Lung (tissue), 11 donors: ENCODE measurements at regions not wholly inside any gene's neighbourhood (a gene's known extent, or its start where the extent isn't known, plus 50 kb on each side); places are given as distances from the start of the nearest gene placed in this dataset.
"Not testable (repeated sequence)": the region's sequence is repeated elsewhere in the genome, so short reads cannot be mapped to it uniquely, and the experiment has no call there.

ENCODE experiments used
- ATAC-seq: fragments of 200-7000 bp; cut with Tn5 transposase; one replicate; pipeline ENCODE4 v1.9.1; 2020; ENCODE audit warnings: moderate number of reproducible peaks; ENCODE audit not compliant: insufficient read depth, low FRiP score
- DNase-seq, 3 donors: peaks; one replicate each; pipeline ENCODE4 v3.0.0-alpha.2; 2013 to 2017
- H3K27ac ChIP-seq, 2 donors: one replicate each; pipeline ENCODE4 v1.5.1; 2013; ENCODE audit warnings: mild to moderate bottlenecking in 2 of 2, moderate library complexity in 2 of 2, control low read depth in 1 of 2, inconsistent platforms in 1 of 2, low read depth in 1 of 2, low read length in 1 of 2
- H3K27me3 ChIP-seq, 3 donors: one replicate each; pipeline ENCODE4 v1.5.1; 2013; ENCODE audit warnings: low read length in 2 of 3; ENCODE audit not compliant: control insufficient read depth in 3 of 3, insufficient read depth in 3 of 3
- H3K36me3 ChIP-seq, 4 donors: one replicate each; pipeline ENCODE4 v1.5.1; 2013; ENCODE audit warnings: low read length in 4 of 4, mild to moderate bottlenecking in 1 of 4, moderate library complexity in 1 of 4; ENCODE audit not compliant: control insufficient read depth in 4 of 4, insufficient read depth in 4 of 4
- H3K4me1 ChIP-seq, 5 donors: one replicate each; pipeline ENCODE4 v1.5.1; 2013; ENCODE audit warnings: low read length in 5 of 5, mild to moderate bottlenecking in 2 of 5, moderate library complexity in 1 of 5; ENCODE audit not compliant: control insufficient read depth in 5 of 5, insufficient read depth in 5 of 5
- H3K4me3 ChIP-seq: one replicate; pipeline ENCODE4 v1.5.1; 2013; ENCODE audit warnings: mild to moderate bottlenecking, control low read depth, moderate library complexity
- H3K9ac ChIP-seq, 2 donors: one replicate each; pipeline ENCODE4 v1.5.1; 2013; ENCODE audit warnings: low read length in 2 of 2, control low read depth in 1 of 2; ENCODE audit not compliant: insufficient read depth in 1 of 2
- H3K9me3 ChIP-seq, 4 donors: one replicate each; pipeline ENCODE4 v1.5.1; 2013; ENCODE audit warnings: low read length in 3 of 4, mild to moderate bottlenecking in 1 of 4, moderate library complexity in 1 of 4; ENCODE audit not compliant: control insufficient read depth in 4 of 4, insufficient read depth in 3 of 4
- WGBS, 2 donors: extraction: QIAGEN DNeasy Blood & Tissue Kit; methylation state at CpG; one replicate each; pipeline ENCODE4 v1.1.7; 2013; 5-methylcytosine and 5-hydroxymethylcytosine counted together
- TF ChIP-seq, protein P1 (sequence below): IDR thresholded peaks from 2 replicates; pipeline ENCODE4 v1.5.1; 2012; ENCODE audit warnings: mild to moderate bottlenecking; ENCODE audit errors: control extremely low read depth, extremely low read depth
- donor health status: control.
- donor health status: control.
- donor health status: Bipolar disorder and iron deficiency.
- donor health status: healthy.
- donor health status: DM: yes; HTN: yes; CAD: no.

DNA sequence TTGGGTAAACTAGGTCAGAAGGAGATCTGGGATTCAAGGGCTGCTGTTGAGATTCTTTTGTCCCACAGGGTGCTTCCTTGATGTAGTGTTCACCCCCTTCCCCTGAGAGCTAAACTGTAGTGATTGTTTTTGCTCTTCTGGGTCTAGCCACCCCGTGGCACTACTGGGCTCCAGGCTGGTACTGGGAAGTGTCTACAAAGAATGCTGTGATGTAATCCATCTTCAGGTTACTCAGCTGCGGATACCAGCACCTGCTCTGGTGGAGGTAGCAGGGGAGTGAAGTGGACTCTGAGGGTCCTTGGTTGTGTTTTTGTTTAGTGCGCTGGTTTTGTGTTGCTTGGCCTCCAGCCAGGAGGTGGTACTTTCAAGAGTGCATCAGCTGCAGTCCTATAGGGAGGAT is 365.5 kb downstream of the ZNF674 start:
- Histone ChIP-seq H3K36me3 (no peaks in the 10 kb centered on the region), H3K27ac (no peak overlapping the region), H3K9ac (no peak overlapping the region), H3K27me3 (no peaks in the 10 kb centered on the region), H3K9me3 (peaks cover 0 to 1% (median 0%) of the 10 kb centered on the region in 4 donors), H3K4me3 (no peak overlapping the region), H3K4me1 (no peaks in the 10 kb centered on the region)
- no peak for ATAC-seq
- DNase-seq: peak in 2 of 3 donors; percentile 12 to 14
- TF ChIP-seq, protein P1, sequence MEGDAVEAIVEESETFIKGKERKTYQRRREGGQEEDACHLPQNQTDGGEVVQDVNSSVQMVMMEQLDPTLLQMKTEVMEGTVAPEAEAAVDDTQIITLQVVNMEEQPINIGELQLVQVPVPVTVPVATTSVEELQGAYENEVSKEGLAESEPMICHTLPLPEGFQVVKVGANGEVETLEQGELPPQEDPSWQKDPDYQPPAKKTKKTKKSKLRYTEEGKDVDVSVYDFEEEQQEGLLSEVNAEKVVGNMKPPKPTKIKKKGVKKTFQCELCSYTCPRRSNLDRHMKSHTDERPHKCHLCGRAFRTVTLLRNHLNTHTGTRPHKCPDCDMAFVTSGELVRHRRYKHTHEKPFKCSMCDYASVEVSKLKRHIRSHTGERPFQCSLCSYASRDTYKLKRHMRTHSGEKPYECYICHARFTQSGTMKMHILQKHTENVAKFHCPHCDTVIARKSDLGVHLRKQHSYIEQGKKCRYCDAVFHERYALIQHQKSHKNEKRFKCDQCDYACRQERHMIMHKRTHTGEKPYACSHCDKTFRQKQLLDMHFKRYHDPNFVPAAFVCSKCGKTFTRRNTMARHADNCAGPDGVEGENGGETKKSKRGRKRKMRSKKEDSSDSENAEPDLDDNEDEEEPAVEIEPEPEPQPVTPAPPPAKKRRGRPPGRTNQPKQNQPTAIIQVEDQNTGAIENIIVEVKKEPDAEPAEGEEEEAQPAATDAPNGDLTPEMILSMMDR: no peak
- 61 to 66% methylated on average over 3 of the region's 3 CpGs for WGBS, 2 donors

GRCh38 chrX:46178763-46179162 is 366.5 kb downstream of the ZNF674 start:
- H3K27ac ChIP-seq: no peak overlapping the region
- no peaks in the 10 kb centered on the region for H3K4me1 ChIP-seq
- DNase-seq (no peak), ATAC-seq (no peak)
- no peak overlapping the region for H3K9ac ChIP-seq
- 36 to 43% methylated on average over 1 of the region's 1 CpG for WGBS, 2 donors
- H3K36me3 ChIP-seq: no peaks in the 10 kb centered on the region
- TF ChIP-seq, protein P1: no peak
- H3K9me3 ChIP-seq: peaks cover 0 to 1% (median 0%) of the 10 kb centered on the region in 4 donors
- no peaks in the 10 kb centered on the region for H3K27me3 ChIP-seq
- H3K4me3 ChIP-seq: no peak overlapping the region

DNA sequence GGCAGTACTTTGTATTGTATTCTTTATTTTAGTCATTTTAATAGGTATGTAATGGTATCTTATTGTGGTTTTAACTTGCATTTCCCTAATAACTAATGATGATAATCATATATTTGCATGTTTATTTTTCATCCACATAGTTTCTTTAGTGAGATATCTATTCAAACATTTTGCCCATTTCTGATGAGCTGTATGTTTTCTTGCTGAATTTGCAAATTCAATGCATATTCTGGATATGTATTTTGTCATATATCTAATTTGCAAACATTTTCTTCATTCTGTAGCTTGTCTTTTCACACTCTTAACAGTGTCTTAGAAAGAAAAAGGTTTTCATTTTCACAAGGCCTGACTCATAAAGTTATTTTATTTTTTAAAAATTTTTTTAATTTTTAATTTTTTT is 372.1 kb downstream of the ZNF674 start:
- ATAC-seq (no peak), DNase-seq (no peak)
- Histone ChIP-seq H3K4me1 (peaks cover 0 to 3% (median 0%) of the 10 kb centered on the region in 5 donors), H3K27ac (no peak overlapping the region), H3K9me3 (peaks cover 0 to 2% (median 0%) of the 10 kb centered on the region in 4 donors), H3K9ac (no peak overlapping the region), H3K4me3 (no peak overlapping the region), H3K27me3 (peaks cover 0 to 3% (median 0%) of the 10 kb centered on the region in 3 donors), H3K36me3 (no peaks in the 10 kb centered on the region)
- TF ChIP-seq, protein P1: no peak

- not testable (repeated sequence) for H3K9ac ChIP-seq, ATAC-seq, H3K9me3 ChIP-seq, DNase-seq, H3K27ac ChIP-seq, H3K27me3 ChIP-seq, H3K36me3 ChIP-seq, H3K4me3 ChIP-seq, H3K4me1 ChIP-seq
- WGBS, 2 donors: 87 to 95% methylated on average over 4 of the region's 4 CpGs
Observed at GRCh38 chrX:46171457-46171856, 373.8 kb downstream of the ZNF674 start.
